Ovary (tissue), 7 donors: ENCODE measurements at regions not wholly inside any gene's neighbourhood (a gene's known extent, or its start where the extent isn't known, plus 50 kb on each side); places are given as distances from the start of the nearest gene placed in this dataset.

ENCODE experiments used
- DNase-seq, 5 donors: peaks; one replicate each; pipeline ENCODE4 v3.0.0-alpha.2; 2019 to 2020
- H3K27ac ChIP-seq, 2 donors: fragments of 200-600 bp; one replicate each; pipeline versions ENCODE4 v1.5.1 to v1.8.0; 2019 to 2022
- H3K27me3 ChIP-seq: fragments of 200-600 bp; one replicate; pipeline ENCODE4 v1.8.0; 2022
- H3K36me3 ChIP-seq: fragments of 200-600 bp; sonication (generic); one replicate; pipeline ENCODE4 v1.5.1; 2019
- H3K4me1 ChIP-seq: one replicate; pipeline ENCODE4 v1.8.1; 2013; ENCODE audit warnings: mild to moderate bottlenecking, moderate library complexity; ENCODE audit not compliant: insufficient read depth
- H3K4me3 ChIP-seq: fragments of 200-600 bp; sonication (generic); one replicate; pipeline ENCODE4 v1.5.1; 2017
- H3K9me3 ChIP-seq, 2 donors: fragments of 200-600 bp in 1 of 2; sonication (generic) in 1 of 2; one replicate each; pipeline versions ENCODE4 v1.5.1 to v1.8.1; 2013 to 2019; ENCODE audit warnings: mild to moderate bottlenecking in 1 of 2, moderate library complexity in 1 of 2
- EP300 ChIP-seq: sonication (generic); formaldehyde crosslinking; IDR thresholded peaks from one replicate; pipeline ENCODE4 v1.6.1; 2017; ENCODE audit warnings: antibody characterized with exemption
- POLR2A ChIP-seq: fragments of 450-650 bp; IDR thresholded peaks from one replicate; pipeline ENCODE4 v1.6.1; 2017; ENCODE audit warnings: antibody characterized with exemption, mild to moderate bottlenecking, moderate library complexity
- whole genome bisulfite sequencing, 3 donors: extraction: QIAGEN DNeasy Blood & Tissue Kit in 1 of 3; methylation state at CpG; one replicate each; pipeline versions ENCODE4 v1.1.5 to v1.1.7; 2013 to 2017; 5-methylcytosine and 5-hydroxymethylcytosine counted together
- intact Hi-C, 4 donors: fragments of 100-400 bp; cut with DNase I; formaldehyde crosslinking; loops; one replicate each; pipeline versions ENCODE4 v1.11.0 to v1.15.1; 2022 to 2023
- TF ChIP-seq, protein P1 (sequence below), 3 donors: fragments of 450-650 bp in 2 of 3; fragments of 200-600 bp in 1 of 3; IDR thresholded peaks; one replicate each; pipeline versions ENCODE4 v1.5.1 to v1.8.0; 2016 to 2022; ENCODE audit warnings: antibody characterized with exemption in 3 of 3, mild to moderate bottlenecking in 1 of 3
- donor health status: DM: no; HTN: no; CAD: no; lungs with moderate emphysema.
- donor health status: DM: no; HTN: no; CAD: no.
- donor health status: Bipolar disorder and iron deficiency.
- donor health status: DM: no; HTN: no; CAD: no.
- donor health status: DM: yes; HTN: yes; CAD: no.

DNA sequence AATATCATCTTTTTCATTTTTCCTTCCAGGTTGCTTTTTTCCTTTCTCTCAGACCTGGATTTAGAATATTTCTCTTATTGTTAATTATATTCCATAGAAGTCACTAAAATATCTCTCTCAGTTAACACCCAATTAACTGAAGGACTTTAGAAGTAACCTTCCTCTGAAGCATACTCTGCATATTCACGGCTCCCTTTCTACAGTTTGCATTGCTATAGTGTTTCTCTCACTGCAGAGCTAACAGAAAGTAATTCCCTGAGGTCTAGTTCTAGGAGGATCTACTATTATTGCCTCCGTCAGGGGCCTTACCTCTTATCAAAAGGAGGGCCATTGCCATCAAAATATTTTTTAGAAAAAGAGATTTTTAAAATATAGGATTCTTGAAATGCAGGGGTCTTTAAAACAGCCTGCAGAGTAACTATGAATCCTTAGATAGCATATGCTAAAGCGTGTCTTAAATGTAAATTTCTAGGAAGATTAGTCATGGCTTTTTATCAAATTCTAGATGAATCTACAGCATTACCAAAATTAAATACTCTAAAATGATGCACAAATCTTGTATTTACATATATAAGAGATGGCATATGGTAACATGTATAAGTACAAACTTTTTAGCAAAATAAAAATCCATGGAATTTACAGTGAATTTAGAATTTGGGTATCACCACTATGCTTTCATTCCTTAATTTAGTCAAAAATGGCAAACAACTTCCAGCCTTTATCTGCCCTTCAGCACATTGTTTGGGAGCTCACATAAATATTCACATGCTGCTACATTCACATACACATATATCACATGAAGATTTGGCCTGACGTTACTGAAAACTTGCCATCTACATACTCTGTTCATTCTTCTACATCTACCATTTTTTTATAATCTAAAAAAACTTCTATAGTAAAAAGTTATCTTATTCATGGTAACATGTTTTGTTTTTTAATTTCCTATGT is 696.8 kb downstream of the OTOL1 start:
- Histone ChIP-seq H3K9me3 (no peaks in the 10 kb centered on the region), H3K27me3 (no peaks in the 10 kb centered on the region), H3K4me3 (no peak overlapping the region), H3K36me3 (no peaks in the 10 kb centered on the region), H3K4me1 (no peaks in the 10 kb centered on the region), H3K27ac (no peak overlapping the region)
- 56 to 74% (median 64%) methylated on average over 4 of the region's 4 CpGs for WGBS, 3 donors
- TF ChIP-seq EP300 (no peak), POLR2A (no peak)
- TF ChIP-seq, protein P1, sequence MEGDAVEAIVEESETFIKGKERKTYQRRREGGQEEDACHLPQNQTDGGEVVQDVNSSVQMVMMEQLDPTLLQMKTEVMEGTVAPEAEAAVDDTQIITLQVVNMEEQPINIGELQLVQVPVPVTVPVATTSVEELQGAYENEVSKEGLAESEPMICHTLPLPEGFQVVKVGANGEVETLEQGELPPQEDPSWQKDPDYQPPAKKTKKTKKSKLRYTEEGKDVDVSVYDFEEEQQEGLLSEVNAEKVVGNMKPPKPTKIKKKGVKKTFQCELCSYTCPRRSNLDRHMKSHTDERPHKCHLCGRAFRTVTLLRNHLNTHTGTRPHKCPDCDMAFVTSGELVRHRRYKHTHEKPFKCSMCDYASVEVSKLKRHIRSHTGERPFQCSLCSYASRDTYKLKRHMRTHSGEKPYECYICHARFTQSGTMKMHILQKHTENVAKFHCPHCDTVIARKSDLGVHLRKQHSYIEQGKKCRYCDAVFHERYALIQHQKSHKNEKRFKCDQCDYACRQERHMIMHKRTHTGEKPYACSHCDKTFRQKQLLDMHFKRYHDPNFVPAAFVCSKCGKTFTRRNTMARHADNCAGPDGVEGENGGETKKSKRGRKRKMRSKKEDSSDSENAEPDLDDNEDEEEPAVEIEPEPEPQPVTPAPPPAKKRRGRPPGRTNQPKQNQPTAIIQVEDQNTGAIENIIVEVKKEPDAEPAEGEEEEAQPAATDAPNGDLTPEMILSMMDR (IDR thresholded peaks at IDR 0.05): no peak
- no peak for DNase-seq
- intact Hi-C loops: no loop called here

DNA sequence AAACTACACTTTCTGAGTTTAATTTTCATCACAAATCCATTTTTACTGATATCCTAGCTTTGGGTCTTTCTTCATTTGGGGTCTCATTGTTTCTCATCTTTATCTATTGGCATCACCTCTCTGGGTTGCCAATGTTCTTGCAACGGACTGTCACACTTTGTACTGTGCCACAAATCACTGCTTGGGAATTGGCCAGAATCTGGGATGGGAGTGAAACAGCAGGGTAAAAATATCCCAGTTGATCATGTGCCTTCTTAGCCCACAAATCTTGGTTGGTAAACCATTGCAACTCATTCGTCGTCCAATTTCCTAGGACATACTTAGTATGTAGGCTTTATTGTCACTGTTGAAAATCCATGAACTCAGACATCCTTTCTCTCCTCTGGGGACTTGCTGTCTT is 698.5 kb downstream of the OTOL1 start:
- Histone ChIP-seq H3K4me3 (no peak overlapping the region), H3K9me3 (no peaks in the 10 kb centered on the region), H3K36me3 (no peaks in the 10 kb centered on the region), H3K27me3 (no peaks in the 10 kb centered on the region), H3K27ac (no peak overlapping the region), H3K4me1 (no peaks in the 10 kb centered on the region)
- intact Hi-C loops: no loop called here
- TF ChIP-seq, protein P1 (IDR thresholded peaks at IDR 0.05): no peak
- TF ChIP-seq POLR2A: no peak
- no peak for TF ChIP-seq EP300
- DNase-seq: no peak
- WGBS, 3 donors: 69 to 81% (median 77%) methylated on average over 3 of the region's 3 CpGs

DNA sequence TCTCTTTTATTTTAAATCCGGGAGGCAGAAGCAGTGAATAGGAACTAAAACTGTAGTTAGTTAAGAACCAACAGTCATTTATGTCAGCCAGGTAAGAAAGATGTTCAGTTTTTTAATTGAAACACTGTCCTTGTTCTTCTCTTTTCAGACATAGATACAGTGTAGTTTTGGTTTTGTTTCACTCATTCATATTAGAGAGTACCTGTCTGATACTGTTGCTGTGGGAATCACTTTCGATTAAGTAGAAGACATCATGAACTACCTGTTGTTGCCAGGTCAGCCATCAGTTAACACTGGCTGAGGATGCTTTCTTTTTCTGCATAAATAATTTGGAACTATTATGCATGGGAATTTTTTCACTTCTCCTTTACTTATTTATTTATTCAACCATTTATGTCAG is 700.4 kb downstream of the OTOL1 start:
- Histone ChIP-seq H3K27me3 (no peaks in the 10 kb centered on the region), H3K4me3 (no peak overlapping the region), H3K27ac (no peak overlapping the region), H3K4me1 (no peaks in the 10 kb centered on the region), H3K36me3 (no peaks in the 10 kb centered on the region), H3K9me3 (no peaks in the 10 kb centered on the region)
- intact Hi-C loops: no loop called here
- no peak for DNase-seq
- WGBS, 3 donors: 64 to 76% (median 67%) methylated on average over 2 of the region's 2 CpGs
- TF ChIP-seq POLR2A (no peak), EP300 (no peak)
- TF ChIP-seq, protein P1 (IDR thresholded peaks at IDR 0.05): no peak

DNA sequence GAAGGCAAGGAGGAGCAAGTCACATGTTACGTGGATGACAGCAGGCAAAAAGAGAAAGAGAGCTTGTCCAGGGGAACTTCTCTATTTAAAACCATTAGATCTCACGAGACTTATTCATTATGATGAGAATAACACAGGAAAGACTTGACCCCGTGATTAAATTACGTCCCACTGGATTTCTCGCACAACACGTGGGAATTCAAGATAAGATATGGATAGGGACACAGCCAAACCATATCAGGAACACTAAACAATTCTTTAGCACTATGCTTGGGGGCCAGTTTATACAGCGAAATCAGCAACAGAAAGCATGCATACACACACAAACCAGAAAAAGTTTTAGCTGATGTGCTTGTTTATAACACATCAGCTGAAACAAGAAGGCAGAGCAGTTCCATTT is 704.2 kb downstream of the OTOL1 start:
- Histone ChIP-seq H3K9me3 (no peaks in the 10 kb centered on the region), H3K4me1 (no peaks in the 10 kb centered on the region), H3K36me3 (no peaks in the 10 kb centered on the region), H3K4me3 (no peak overlapping the region), H3K27me3 (no peaks in the 10 kb centered on the region), H3K27ac (no peak overlapping the region)
- intact Hi-C loops: no loop called here
- WGBS, 3 donors: 23 to 50% (median 40%) methylated on average over 7 of the region's 7 CpGs
- DNase-seq: no peak
- no peak for TF ChIP-seq EP300
- TF ChIP-seq, protein P1 (IDR thresholded peaks at IDR 0.05): no peak
- no peak for TF ChIP-seq POLR2A
